NCI-H748 treated with DMSO at 0.1 percent for 48 hours (cell line): ENCODE measurements at regions not wholly inside any gene's neighbourhood (a gene's known extent, or its start where the extent isn't known, plus 50 kb on each side); places are given as distances from the start of the nearest gene placed in this dataset.
"Not testable (repeated sequence)": the region's sequence is repeated elsewhere in the genome, so short reads cannot be mapped to it uniquely, and the experiment has no call there.

Experiments used
- DNase-seq: peaks from one replicate; lab custom pipeline; 2025; lab: John Stamatoyannopoulos, UW

- DNase-seq, result not testable (repeated sequence)
Measured at GRCh38 chr4:45248106-45248505, 521.8 kb upstream of the GNPDA2 start.

- no peak for DNase-seq
Measured at GRCh38 chr4:45241976-45242375, 515.6 kb upstream of the GNPDA2 start.

DNA sequence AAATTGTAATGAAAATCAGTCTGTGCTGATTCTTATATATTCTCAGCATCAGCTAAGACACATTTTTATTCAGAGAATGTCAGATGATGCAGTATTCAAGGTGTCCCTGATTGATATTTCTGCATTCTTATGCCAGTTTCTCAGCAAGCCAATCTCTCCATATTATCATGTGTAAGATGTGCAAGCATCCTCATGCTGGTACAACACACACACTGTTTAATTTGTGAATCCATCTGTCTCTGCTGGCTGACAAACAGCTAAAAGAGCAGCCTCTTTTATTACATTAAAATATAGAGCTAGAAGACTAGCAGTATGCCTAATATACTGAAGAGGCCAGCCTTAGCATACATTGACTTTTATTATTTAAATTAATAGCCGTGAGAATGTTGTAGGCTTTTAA lies 502.9 kb upstream of the GNPDA2 start:
- DNase-seq, result no peak

DNA sequence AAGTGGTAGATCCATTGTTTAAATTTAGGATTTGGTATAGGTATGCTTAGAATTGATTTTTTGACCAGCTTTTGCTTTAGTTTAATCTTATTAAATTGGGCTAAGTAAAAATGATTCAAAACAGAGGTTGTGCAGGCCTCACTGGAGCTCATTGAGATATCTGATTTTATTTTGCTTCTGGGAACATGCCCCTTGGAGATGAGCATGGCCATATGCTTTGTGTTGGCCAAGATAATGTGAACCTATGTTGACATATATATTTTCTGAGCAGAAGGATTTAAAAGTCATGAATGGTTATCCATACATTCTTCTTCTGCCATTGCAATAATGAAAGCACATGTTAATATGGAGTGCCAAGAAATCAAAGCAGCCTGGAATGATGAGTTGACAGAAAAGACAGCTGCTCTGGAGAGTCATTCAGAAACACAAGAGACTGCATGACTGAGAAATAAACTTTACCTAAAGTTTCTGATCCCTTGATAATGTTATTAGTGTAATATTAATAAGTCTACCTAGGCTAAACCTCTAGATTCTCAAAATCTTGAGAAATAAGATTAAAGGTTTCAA lies 489.7 kb upstream of the GNPDA2 start:
- no peak for DNase-seq

DNA sequence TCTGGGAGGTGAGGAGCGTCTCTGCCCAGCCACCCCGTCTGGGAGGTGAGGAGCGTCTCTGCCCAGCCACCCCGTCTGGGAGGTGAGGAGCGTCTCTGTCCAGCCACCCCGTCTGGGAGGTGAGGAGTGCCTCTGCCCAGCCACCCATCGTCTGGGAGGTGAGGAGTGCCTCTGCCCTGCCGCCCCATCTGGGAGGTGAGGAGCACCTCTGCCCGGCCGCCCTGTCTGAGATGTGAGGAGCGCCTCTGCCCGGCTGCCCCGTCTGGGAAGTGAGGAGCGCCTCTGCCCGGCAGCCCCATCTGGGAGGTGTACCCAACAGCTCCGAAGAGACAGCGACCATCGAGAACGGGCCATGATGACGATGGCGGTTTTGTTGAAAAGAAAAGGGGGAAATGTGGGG lies 482.1 kb upstream of the GNPDA2 start:
- not testable (repeated sequence) for DNase-seq

GRCh38 chr4:45207864-45208331 lies 481.5 kb upstream of the GNPDA2 start:
- not testable (repeated sequence) for DNase-seq

DNA sequence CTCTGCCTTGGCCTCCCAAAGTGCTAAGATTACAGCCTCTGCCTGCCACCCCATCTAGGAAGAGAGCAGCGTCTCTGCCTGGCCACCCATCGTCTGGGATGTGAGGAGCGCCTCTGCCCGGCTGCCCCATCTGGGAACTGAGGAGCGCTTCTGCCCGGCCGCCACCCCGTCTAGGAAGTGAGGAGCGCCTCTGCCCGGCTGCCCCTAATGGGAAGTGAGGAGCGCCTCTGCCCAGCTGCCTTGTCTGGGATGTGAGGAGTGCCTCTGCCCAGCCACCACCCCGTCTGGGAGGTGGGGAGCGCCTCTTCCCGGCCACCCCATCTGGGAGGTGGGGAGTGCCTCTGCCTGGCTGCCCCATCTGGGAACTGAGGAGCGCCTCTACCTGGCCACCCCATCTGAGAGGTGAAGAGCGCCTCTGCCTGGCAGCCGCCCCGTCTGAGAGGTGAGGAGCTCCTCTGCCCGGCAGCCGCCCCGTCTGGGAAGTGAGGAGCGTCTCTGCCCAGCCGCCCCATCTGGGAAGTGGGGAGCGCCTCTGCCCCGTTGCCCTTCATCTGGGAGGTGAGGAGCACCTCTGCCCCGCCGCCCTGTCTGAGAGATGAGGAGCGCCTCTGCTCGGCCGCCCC lies 481.0 kb upstream of the GNPDA2 start:
- not testable (repeated sequence) for DNase-seq

- no peak for DNase-seq
Measured at GRCh38 chr4:45199736-45200135, 473.4 kb upstream of the GNPDA2 start.

GRCh38 chr4:45188501-45188900 lies 462.1 kb upstream of the GNPDA2 start:
- DNase-seq, result no peak

DNA sequence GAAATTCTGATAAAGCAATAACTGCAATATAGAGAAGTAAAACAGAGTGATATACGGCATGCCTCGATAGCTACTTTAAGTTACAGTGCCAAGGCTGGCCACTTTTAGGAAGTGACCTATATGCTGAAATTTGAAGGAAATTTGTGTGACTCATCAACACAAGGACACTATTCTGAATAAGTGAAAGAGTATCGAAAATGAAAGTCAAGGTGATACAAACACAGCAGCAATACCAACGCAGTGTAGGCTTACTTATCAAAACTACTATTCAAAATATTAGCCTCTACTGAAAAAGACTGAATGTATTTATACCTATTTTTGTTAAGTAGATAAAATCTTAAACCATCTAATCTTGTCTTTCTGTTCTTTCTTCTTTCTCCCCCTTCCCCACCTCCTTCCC lies 459.9 kb upstream of the GNPDA2 start:
- no peak for DNase-seq

DNA sequence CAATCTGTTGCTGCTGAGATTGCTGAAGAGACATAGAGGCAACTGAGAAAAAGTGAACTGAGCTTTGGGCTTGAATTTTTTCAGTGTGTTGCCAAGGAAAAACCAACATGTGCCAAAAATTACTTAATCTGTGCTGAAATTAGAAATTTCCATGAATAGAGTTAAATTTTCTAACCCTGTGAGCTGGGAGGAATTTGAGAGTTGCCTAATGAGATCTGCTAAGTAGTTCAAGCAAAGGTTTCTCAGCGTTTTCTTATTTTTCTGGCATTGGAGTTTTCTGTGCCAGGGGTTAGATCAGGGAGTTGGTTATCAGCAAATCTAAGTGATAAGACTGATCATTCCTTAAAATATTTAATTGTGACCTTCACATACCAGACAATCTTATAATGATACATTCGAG lies 457.5 kb upstream of the GNPDA2 start:
- DNase-seq, result no peak

DNA sequence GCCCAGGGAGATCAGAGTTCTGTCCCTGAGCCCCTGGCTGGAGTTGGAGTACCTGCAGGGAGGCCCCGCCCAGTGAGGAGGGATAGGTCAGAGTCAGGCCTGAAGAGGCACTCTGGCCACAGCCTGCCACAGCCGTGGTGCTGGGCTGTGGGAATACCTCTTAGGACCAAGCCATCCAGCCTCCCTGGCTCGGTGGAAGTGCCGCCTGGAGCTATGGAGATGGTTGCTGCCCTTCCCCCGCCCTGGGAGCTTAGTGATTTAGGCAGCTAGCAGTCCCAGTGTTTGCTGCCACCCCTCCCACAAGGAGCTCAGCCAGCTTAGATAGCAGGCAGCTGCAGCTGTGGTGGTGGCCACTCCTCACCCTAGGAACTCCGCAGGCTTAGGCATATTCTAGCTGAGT lies 446.3 kb upstream of the GNPDA2 start:
- no peak for DNase-seq

GRCh38 chr4:45160951-45161350 lies 434.6 kb upstream of the GNPDA2 start:
- no peak for DNase-seq

GRCh38 chr4:45155081-45155777 lies 428.9 kb upstream of the GNPDA2 start:
- no peak for DNase-seq

DNA sequence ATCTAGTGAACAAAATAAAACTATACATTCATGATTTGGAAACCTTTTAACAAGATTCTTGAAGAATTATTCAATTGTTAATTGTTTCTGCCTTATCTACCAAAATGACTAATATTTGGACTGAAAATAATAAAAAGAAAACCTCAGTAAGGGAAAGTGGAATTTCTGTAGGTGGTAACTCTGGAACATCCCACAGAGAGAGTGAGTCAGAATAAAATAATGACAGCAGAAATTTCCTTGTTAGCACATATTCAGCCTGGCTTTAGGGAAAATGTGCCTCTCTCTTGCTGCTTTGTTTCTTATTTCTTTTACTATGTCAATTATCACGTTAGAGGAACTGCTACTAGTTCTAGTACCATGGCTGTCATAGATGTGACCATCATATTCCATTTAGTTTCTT lies 421.5 kb upstream of the GNPDA2 start:
- no peak for DNase-seq

GRCh38 chr4:45131020-45131419 lies 404.7 kb upstream of the GNPDA2 start:
- peak; percentile 16 for DNase-seq

GRCh38 chr4:45122406-45122805 lies 396.1 kb upstream of the GNPDA2 start:
- DNase-seq, result no peak

DNA sequence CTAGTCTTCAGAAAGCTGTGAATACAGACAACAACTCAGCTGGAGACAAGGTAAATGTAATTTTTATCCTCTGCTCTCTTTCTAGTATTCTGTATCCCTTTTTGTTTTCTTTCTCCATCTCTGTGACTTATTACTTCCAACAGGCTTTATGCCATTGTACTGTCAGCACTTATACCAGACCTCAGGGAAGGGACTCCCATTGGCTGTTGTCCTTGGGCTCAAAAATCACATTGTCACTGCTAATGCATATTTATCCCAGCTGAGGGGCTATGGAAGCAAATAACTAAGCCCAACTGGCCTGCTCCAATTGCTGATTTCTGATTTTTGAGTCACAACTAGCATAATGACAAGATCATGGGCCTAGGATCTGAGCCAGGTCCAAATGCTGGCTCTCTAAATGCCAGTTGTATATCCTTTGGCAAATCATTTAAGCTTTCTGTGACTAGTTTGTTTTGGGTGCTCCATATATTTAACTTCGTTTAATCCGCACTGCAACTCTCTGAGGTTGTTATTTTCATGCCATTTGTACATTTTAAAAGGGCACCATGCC lies 395.1 kb upstream of the GNPDA2 start:
- DNase-seq, result no peak

DNA sequence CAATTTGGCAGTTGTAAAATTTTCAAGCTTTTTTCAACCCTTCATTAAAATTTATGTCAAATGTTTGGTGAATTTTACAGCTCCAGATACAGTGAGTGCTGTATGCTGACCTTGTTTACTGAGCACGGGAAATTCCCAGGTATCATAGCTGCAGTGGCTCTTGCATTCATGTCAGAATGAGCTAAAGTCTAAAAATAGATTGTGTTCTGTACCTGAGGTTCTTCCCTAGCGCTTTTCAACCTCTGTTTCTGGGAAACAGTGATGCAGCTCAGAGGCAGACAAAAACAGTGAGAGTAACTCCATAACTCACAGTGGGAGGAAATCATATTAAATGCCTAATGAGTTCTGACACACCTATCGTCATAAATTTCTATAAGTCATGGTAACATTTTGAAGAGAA lies 393.8 kb upstream of the GNPDA2 start:
- DNase-seq, result no peak

- no peak for DNase-seq
Measured at GRCh38 chr4:45119376-45119775, 393.0 kb upstream of the GNPDA2 start.

DNA sequence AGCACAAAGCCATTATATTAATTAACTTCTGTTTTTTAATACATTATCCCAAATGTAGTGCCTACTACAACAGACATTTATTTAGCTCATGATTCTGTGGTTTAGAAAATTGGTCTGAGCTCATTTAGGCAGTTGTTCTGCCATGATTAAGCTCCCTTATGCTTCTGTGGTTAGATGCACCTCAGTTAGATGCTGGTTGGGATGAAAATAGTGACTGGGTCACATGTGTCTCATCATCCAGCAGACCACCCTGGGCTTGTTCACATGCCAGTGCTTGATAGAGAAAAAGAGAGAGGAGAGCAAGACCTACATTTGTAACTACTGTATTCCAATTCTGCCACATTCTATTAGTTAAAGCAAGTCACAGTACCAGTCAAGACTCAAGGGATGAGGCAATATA lies 376.4 kb upstream of the GNPDA2 start:
- DNase-seq, result no peak

- no peak for DNase-seq
Measured at GRCh38 chr4:45100956-45101818, 374.8 kb upstream of the GNPDA2 start.
